OCI-LY7 (cell line): ENCODE measurements at regions not wholly inside any gene's neighbourhood (a gene's known extent, or its start where the extent isn't known, plus 50 kb on each side); places are given as distances from the start of the nearest gene placed in this dataset.

Source experiments
- BruUV-seq: library from RNA; stranded (reverse); fragments of 400-500 nt; replicated peaks from 2 replicates; lab custom pipeline; 2021; lab: Mats Ljungman, UMichigan
- CTCF ChIA-PET: fragments of 300-600 bp; sonication (Branson Sonifier 250); formaldehyde crosslinking; loops from one replicate; lab custom pipeline; 2022; ENCODE audit warnings: antibody characterized with exemption; ENCODE audit not compliant: unreplicated experiment; lab: Charles Lee
- POLR2A ChIA-PET: fragments of 300-600 bp; sonication (Branson Sonifier 250); formaldehyde crosslinking; loops from one replicate; lab custom pipeline; 2022; ENCODE audit warnings: antibody characterized with exemption; lab: Charles Lee
- DNase-seq: peaks from one replicate; pipeline ENCODE4 v3.0.0-alpha.2; 2015; ENCODE audit warnings: low spot score
- H2AFZ ChIP-seq: fragments of 200-600 bp; sonication (generic), shearing (Covaris generic); 2 replicates; pipeline ENCODE4 v1.6.1; 2014; ENCODE audit warnings: mild to moderate bottlenecking, antibody characterized with exemption, low read length, moderate library complexity
- H3K27ac ChIP-seq: fragments of 200-600 bp; sonication (generic); 2 replicates; pipeline ENCODE4 v1.5.1; 2014; ENCODE audit warnings: mixed run types, low read depth, mild to moderate bottlenecking, moderate library complexity, low read length, inconsistent platforms; ENCODE audit not compliant: poor library complexity, severe bottlenecking
- H3K36me3 ChIP-seq: fragments of 200-600 bp; sonication (generic); 2 replicates; pipeline ENCODE4 v1.6.1; 2014; ENCODE audit warnings: mild to moderate bottlenecking, antibody characterized with exemption, low read length, moderate library complexity, mixed read lengths; ENCODE audit not compliant: insufficient read depth
- H3K4me1 ChIP-seq: fragments of 200-600 bp; sonication (generic); 2 replicates; pipeline ENCODE4 v1.5.1; 2014; ENCODE audit warnings: mild to moderate bottlenecking, low read length; ENCODE audit not compliant: insufficient read depth, poor library complexity, severe bottlenecking
- H3K4me2 ChIP-seq: fragments of 200-600 bp; sonication (generic); 2 replicates; pipeline ENCODE4 v1.6.1; 2014; ENCODE audit warnings: mild to moderate bottlenecking, low read length
- H3K4me3 ChIP-seq: fragments of 200-600 bp; sonication (generic); 2 replicates; pipeline ENCODE4 v1.5.1; 2014; ENCODE audit warnings: mild to moderate bottlenecking, low read depth, low read length; ENCODE audit not compliant: poor library complexity, severe bottlenecking
- H3K79me2 ChIP-seq: fragments of 200-600 bp; sonication (generic); 2 replicates; pipeline ENCODE4 v1.6.1; 2016; ENCODE audit warnings: low read depth, mild to moderate bottlenecking, low read length, moderate library complexity, mixed read lengths; ENCODE audit not compliant: insufficient read depth
- H3K9me2 ChIP-seq: fragments of 200-600 bp; sonication (generic); 2 replicates; pipeline ENCODE4 v1.6.1; 2016; ENCODE audit warnings: mild to moderate bottlenecking, low read length, mixed read lengths; ENCODE audit not compliant: insufficient read depth
- H3K9me3 ChIP-seq: fragments of 200-600 bp; sonication (generic); 2 replicates; pipeline ENCODE4 v1.6.1; 2014; ENCODE audit warnings: mild to moderate bottlenecking, mixed run types, low read length, mixed read lengths
- H4K20me1 ChIP-seq: fragments of 200-600 bp; sonication (generic); 2 replicates; pipeline ENCODE4 v1.6.1; 2014; ENCODE audit warnings: mild to moderate bottlenecking, antibody characterized with exemption, low read length, moderate library complexity, mixed read lengths; ENCODE audit not compliant: insufficient read depth
- EZH2phosphoT487 ChIP-seq: fragments of 200-600 bp; sonication (generic); IDR thresholded peaks from 2 replicates; pipeline ENCODE4 v1.6.1; 2018; ENCODE audit warnings: low read depth, borderline replicate concordance, mild to moderate bottlenecking, mixed run types, antibody characterized with exemption, low read length, moderate library complexity, mixed read lengths
- intact Hi-C: fragments of 100-400 bp; cut with micrococcal nuclease; formaldehyde crosslinking; loops from one replicate; pipeline ENCODE4 v1.10.0; 2022; ENCODE audit not compliant: unreplicated experiment
- TF ChIP-seq, protein P1 (sequence below): fragments of 200-600 bp; sonication (generic); conservative IDR thresholded peaks from 2 replicates; pipeline ENCODE4 v1.5.1; 2014; ENCODE audit warnings: mild to moderate bottlenecking, antibody characterized with exemption, low read length, moderate library complexity, mixed read lengths

- no peaks in the 10 kb centered on the region for H3K79me2 ChIP-seq
- ChIA-PET CTCF (no interaction called here), POLR2A (no interaction called here)
- H3K4me3 ChIP-seq = no peak overlapping the region
- H3K9me3 ChIP-seq = no peaks in the 10 kb centered on the region
- no TSS peak for BruUV-seq
- H4K20me1 ChIP-seq = no peaks in the 10 kb centered on the region
- H3K9me2 ChIP-seq = no peaks in the 10 kb centered on the region
- no peak overlapping the region for H2AFZ ChIP-seq
- no peak overlapping the region for H3K27ac ChIP-seq
- no peak for TF ChIP-seq EZH2phosphoT487
- TF ChIP-seq, protein P1, sequence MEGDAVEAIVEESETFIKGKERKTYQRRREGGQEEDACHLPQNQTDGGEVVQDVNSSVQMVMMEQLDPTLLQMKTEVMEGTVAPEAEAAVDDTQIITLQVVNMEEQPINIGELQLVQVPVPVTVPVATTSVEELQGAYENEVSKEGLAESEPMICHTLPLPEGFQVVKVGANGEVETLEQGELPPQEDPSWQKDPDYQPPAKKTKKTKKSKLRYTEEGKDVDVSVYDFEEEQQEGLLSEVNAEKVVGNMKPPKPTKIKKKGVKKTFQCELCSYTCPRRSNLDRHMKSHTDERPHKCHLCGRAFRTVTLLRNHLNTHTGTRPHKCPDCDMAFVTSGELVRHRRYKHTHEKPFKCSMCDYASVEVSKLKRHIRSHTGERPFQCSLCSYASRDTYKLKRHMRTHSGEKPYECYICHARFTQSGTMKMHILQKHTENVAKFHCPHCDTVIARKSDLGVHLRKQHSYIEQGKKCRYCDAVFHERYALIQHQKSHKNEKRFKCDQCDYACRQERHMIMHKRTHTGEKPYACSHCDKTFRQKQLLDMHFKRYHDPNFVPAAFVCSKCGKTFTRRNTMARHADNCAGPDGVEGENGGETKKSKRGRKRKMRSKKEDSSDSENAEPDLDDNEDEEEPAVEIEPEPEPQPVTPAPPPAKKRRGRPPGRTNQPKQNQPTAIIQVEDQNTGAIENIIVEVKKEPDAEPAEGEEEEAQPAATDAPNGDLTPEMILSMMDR = no peak
- intact Hi-C loops = no loop called here
- H3K4me1 ChIP-seq = no peaks in the 10 kb centered on the region
- no peak for DNase-seq
- H3K4me2 ChIP-seq = no peak overlapping the region
- no peaks in the 10 kb centered on the region for H3K36me3 ChIP-seq
These were observed 70.5 kb upstream of the FOXP2 start for GRCh38 chr7:114343949-114344708.

- ChIA-PET POLR2A (no interaction called here), CTCF (no interaction called here)
- Histone ChIP-seq H3K9me2 (no peaks in the 10 kb centered on the region), H3K4me3 (no peak overlapping the region), H3K4me1 (no peaks in the 10 kb centered on the region), H3K9me3 (no peaks in the 10 kb centered on the region), H3K27ac (no peak overlapping the region), H3K79me2 (no peaks in the 10 kb centered on the region), H3K4me2 (no peak overlapping the region), H2AFZ (no peak overlapping the region), H3K36me3 (no peaks in the 10 kb centered on the region), H4K20me1 (no peaks in the 10 kb centered on the region)
- intact Hi-C loops = no loop called here
- no peak for DNase-seq
- no TSS peak for BruUV-seq
- TF ChIP-seq, protein P1 = no peak
- TF ChIP-seq EZH2phosphoT487 = no peak
These were observed 72.0 kb upstream of the FOXP2 start for GRCh38 chr7:114342431-114343179.

DNA sequence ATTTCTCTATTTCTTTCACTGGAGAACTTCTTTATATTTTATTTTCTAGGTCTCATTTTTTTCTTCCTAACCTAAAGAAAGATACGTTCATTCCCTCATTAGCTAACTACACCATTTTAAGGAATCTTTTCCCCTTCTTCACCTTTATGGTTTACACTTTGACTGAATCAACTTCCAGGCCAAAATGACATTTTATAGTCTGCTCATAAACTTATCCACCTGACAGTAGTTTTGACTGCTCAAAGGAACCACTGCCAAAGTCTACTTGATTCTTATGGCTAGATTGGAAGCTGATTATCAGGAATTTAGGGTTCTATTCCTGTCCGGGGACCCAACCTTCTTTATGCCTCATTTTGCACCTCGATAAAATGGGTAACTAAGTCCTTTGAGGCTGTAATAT lies 73.0 kb upstream of the FOXP2 start:
- no TSS peak for BruUV-seq
- Histone ChIP-seq H3K79me2 (no peaks in the 10 kb centered on the region), H3K4me2 (no peak overlapping the region), H3K9me2 (no peaks in the 10 kb centered on the region), H3K4me1 (no peaks in the 10 kb centered on the region), H3K9me3 (no peaks in the 10 kb centered on the region), H2AFZ (no peak overlapping the region), H3K27ac (no peak overlapping the region), H4K20me1 (no peaks in the 10 kb centered on the region), H3K36me3 (no peaks in the 10 kb centered on the region), H3K4me3 (no peak overlapping the region)
- intact Hi-C loops = no loop called here
- ChIA-PET POLR2A (no interaction called here), CTCF (no interaction called here)
- no peak for DNase-seq
- no peak for TF ChIP-seq EZH2phosphoT487
- TF ChIP-seq, protein P1 = no peak
